Endothelial cell of umbilical vein (primary cell): ENCODE measurements at regions not wholly inside any gene's neighbourhood (a gene's known extent, or its start where the extent isn't known, plus 50 kb on each side); places are given as distances from the start of the nearest gene placed in this dataset.
A peak's percentile ranks its signal among the peaks of the same experiment; 100 is the strongest.

ENCODE experiments used
- BruUV-seq: library from RNA; stranded (reverse); fragments of 400-500 nt; replicated peaks from 2 replicates; lab custom pipeline; 2021; lab: Mats Ljungman, UMichigan
- CTCF ChIA-PET: fragments of 300-600, 350-600 bp; sonication (Branson Sonifier 250); formaldehyde crosslinking; loops from one replicate; lab custom pipeline; 2021; ENCODE audit warnings: antibody characterized with exemption, inconsistent platforms; lab: Charles Lee
- POLR2A ChIA-PET: fragments of 300-600, 350-600 bp; sonication (Branson Sonifier 250); formaldehyde crosslinking; loops from one replicate; lab custom pipeline; 2021; ENCODE audit warnings: antibody characterized with exemption, inconsistent platforms; lab: Charles Lee
- DNase-seq: peaks from one replicate; pipeline ENCODE4 v3.0.0-alpha.2; 2011; ENCODE audit warnings: low read depth, low spot score
- FAIRE-seq: peaks from 2 replicates; lab custom pipeline; 2011; peaks lifted over from hg19 to GRCh38; lab: Jason Lieb, UNC
- H2AFZ ChIP-seq: 2 replicates; pipeline ENCODE4 v1.6.0; 2012; ENCODE audit warnings: low read depth, low read length, control low read depth, inconsistent platforms
- H3K27ac ChIP-seq: 2 replicates; pipeline ENCODE4 v1.5.1; 2011; ENCODE audit warnings: low read depth, mild to moderate bottlenecking, control low read depth, low read length, moderate library complexity; ENCODE audit not compliant: insufficient read depth
- H3K27me3 ChIP-seq, 2 experiments: 2 replicates each; pipeline versions ENCODE4 v1.6.0 to v1.6.1; 2011; ENCODE audit warnings: low read length in 2 of 2, mixed read lengths in 1 of 2; ENCODE audit not compliant: control insufficient read depth in 2 of 2, insufficient read depth in 2 of 2
- H3K36me3 ChIP-seq, 2 experiments: 2 replicates in 1 of 2; 3 replicates in 1 of 2; pipeline ENCODE4 v1.5.1; 2011; ENCODE audit warnings: low read length in 2 of 2, mild to moderate bottlenecking in 1 of 2, moderate library complexity in 1 of 2; ENCODE audit not compliant: control insufficient read depth in 2 of 2, insufficient read depth in 2 of 2; ENCODE audit errors: extremely low read depth in 1 of 2
- H3K4me1 ChIP-seq: 3 replicates; pipeline ENCODE4 v1.5.1; 2011; ENCODE audit warnings: mild to moderate bottlenecking, low read length; ENCODE audit not compliant: control insufficient read depth, insufficient read depth; ENCODE audit errors: extremely low read depth
- H3K4me2 ChIP-seq: 2 replicates; pipeline ENCODE4 v1.6.1; 2011; ENCODE audit warnings: low read length, control low read depth, mixed read lengths; ENCODE audit not compliant: insufficient read depth
- H3K4me3 ChIP-seq, 3 experiments: fragments of 200-600 bp in 1 of 3; sonication (generic), shearing (Covaris generic) in 1 of 3; replicated peaks in 1 of 3; 2 replicates each; pipeline ENCODE4 v1.5.1; 2011 to 2016; ENCODE audit warnings: control low read depth in 3 of 3, low read length in 3 of 3, mild to moderate bottlenecking in 2 of 3, inconsistent platforms in 1 of 3, low read depth in 1 of 3, moderate library complexity in 1 of 3; ENCODE audit not compliant: insufficient read depth in 1 of 3
- H3K79me2 ChIP-seq: 2 replicates; pipeline ENCODE4 v1.6.0; 2012; ENCODE audit warnings: low read length, inconsistent platforms; ENCODE audit not compliant: control insufficient read depth, insufficient read depth
- H3K9ac ChIP-seq: replicated peaks from 2 replicates; pipeline ENCODE3; 2011; ENCODE audit warnings: low read length, control low read depth; ENCODE audit not compliant: insufficient read depth; ENCODE audit errors: extremely low read depth
- H3K9me1 ChIP-seq: replicated peaks from 3 replicates; pipeline ENCODE4 v1.6.0; 2011; ENCODE audit warnings: mild to moderate bottlenecking, low read length; ENCODE audit not compliant: control insufficient read depth, insufficient read depth; ENCODE audit errors: extremely low read depth
- H3K9me3 ChIP-seq: replicated peaks from 2 replicates; pipeline ENCODE4 v1.5.1; 2012; ENCODE audit warnings: low read length, inconsistent platforms; ENCODE audit not compliant: control insufficient read depth, insufficient read depth
- H4K20me1 ChIP-seq: replicated peaks from 2 replicates; pipeline ENCODE3; 2011; ENCODE audit warnings: mild to moderate bottlenecking, low read length; ENCODE audit not compliant: control insufficient read depth, insufficient read depth; ENCODE audit errors: extremely low read depth
- CTCF ChIP-seq, 2 donors: IDR thresholded peaks; 1 replicate in 1 of 2; 2 replicates in 1 of 2; pipeline ENCODE4 v1.5.1; 2011; ENCODE audit warnings: low read length in 2 of 2, mild to moderate bottlenecking in 2 of 2, moderate library complexity in 2 of 2, control low read depth in 1 of 2, inconsistent platforms in 1 of 2, low read depth in 1 of 2; ENCODE audit not compliant: insufficient read depth in 1 of 2; ENCODE audit errors: extremely low read depth in 1 of 2
- EZH2 ChIP-seq: IDR thresholded peaks from 2 replicates; pipeline ENCODE4 v1.6.1; 2012; ENCODE audit warnings: borderline replicate concordance, low read depth, mild to moderate bottlenecking, moderate library complexity, low read length, inconsistent platforms; ENCODE audit not compliant: severe bottlenecking
- FOS ChIP-seq: IDR thresholded peaks from 2 replicates; pipeline ENCODE4 v1.6.1; 2011; ENCODE audit warnings: mild to moderate bottlenecking, low read length, moderate library complexity, borderline replicate concordance; ENCODE audit not compliant: insufficient read depth
- GATA2 ChIP-seq: IDR thresholded peaks from 2 replicates; pipeline ENCODE4 v1.7.0; 2011; ENCODE audit warnings: low read depth, mild to moderate bottlenecking, moderate library complexity, mixed read lengths, low read length; ENCODE audit not compliant: insufficient read length, insufficient read depth
- JUN ChIP-seq: IDR thresholded peaks from 2 replicates; pipeline ENCODE4 v1.6.1; 2011; ENCODE audit warnings: borderline replicate concordance, low read depth; ENCODE audit not compliant: insufficient read length, insufficient read depth
- MYC ChIP-seq: IDR thresholded peaks from one replicate; pipeline ENCODE4 v1.6.1; 2011; ENCODE audit warnings: mild to moderate bottlenecking, low read depth, low read length
- POLR2A ChIP-seq: IDR thresholded peaks from 2 replicates; pipeline ENCODE4 v1.6.1; 2012; ENCODE audit warnings: low read depth, mild to moderate bottlenecking, control low read depth, low read length
- POLR2AphosphoS5 ChIP-seq: IDR thresholded peaks from 2 replicates; pipeline ENCODE4 v1.6.1; 2012; ENCODE audit warnings: low read depth, mild to moderate bottlenecking, control low read depth, low read length, moderate library complexity; ENCODE audit not compliant: insufficient read depth
- dilution Hi-C: fragments of 300-500 bp; cut with MboI; formaldehyde crosslinking; loops from one replicate; pipeline ENCODE4 v1.15.0; 2019; ENCODE audit warnings: low sequenced_read_pairs; ENCODE audit not compliant: extremely low pct_ligation_motif_present
- intact Hi-C: fragments of 100-400 bp; cut with micrococcal nuclease; formaldehyde crosslinking; loops from one replicate; pipeline ENCODE4 v1.10.0; 2022
- TF ChIP-seq, protein P1 (sequence below): IDR thresholded peaks from 2 replicates; pipeline ENCODE4 v1.6.1; 2011; ENCODE audit not compliant: insufficient read depth, insufficient read length

DNA sequence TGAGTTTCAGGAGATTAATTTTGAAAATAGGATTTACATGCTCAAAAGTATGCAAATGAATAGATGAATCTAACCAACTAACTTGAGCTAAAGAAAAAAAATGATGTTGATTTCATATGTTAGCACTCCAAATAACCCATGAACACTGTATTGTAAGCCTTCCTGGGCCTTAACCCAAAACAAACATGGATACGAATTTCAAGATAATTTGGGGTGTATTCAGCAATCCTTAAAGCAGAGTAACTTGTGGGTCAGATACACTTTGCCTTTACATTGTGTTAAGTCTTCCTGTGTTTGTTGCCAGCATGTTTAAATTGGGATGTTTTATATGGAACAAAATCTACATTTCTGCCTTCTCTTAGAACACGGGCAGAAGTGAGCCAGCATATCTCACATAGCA lies 124.2 kb upstream of the WDR11 start:
- BruUV-seq, result no TSS peak
- Histone ChIP-seq H2AFZ (peak overlapping the region; percentile 52), H3K36me3 (no peaks in the 10 kb centered on the region), H3K4me3 (no peak overlapping the region), H3K9me1 (no peaks in the 10 kb centered on the region), H3K9me3 (no peaks in the 10 kb centered on the region), H3K27ac (peak overlapping the region; percentile 7), H3K4me2 (peak overlapping the region; percentile 24), H3K9ac (no peak overlapping the region), H3K27me3 (no peaks in the 10 kb centered on the region), H3K4me1 (peaks cover 21% of the 10 kb centered on the region), H3K79me2 (no peaks in the 10 kb centered on the region), H4K20me1 (no peaks in the 10 kb centered on the region)
- peak; percentile 92 for DNase-seq
- POLR2A ChIA-PET, result no interaction called here
- FAIRE-seq, result peak; percentile 73
- intact Hi-C loops, result no loop called here
- dilution Hi-C loops, result no loop called here
- CTCF ChIA-PET, result interaction anchor here (1.1 to 3.7 kb wide), 5 partner anchors 9 to 304 kb away, joined by 3 to 23 read pairs (median 4); no protein-coding TSS in a partner anchor
- peak; percentile 35 for TF ChIP-seq POLR2AphosphoS5
- peak; percentile 31 for TF ChIP-seq POLR2A
- no peak for TF ChIP-seq MYC
- peak; percentile 11 for TF ChIP-seq GATA2

DNA sequence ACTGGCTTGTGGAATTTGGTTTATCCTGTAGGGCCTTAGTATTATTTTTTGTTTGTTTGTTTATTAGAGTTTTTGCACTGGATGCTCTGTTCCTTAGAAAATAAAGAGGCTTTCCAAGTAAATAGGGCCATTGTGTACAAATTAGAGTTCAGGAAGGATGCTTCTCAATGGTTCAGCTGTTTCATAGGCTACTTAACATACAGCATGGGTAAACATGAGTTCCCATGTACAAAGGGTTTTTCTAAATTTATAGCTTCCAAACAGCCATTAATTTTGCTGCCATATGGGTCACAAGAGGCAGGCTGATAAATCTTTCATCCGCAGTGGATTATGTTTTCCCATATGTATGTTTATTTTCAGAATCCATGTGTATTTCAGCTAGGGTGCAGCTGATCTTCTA lies 121.6 kb upstream of the WDR11 start:
- intact Hi-C loops (no loop called here), dilution Hi-C loops (no loop called here)
- CTCF ChIA-PET, result no interaction called here
- no TSS peak for BruUV-seq
- H3K9me1 ChIP-seq, result no peaks in the 10 kb centered on the region
- no peak for FAIRE-seq
- H2AFZ ChIP-seq, result no peak overlapping the region
- no peak overlapping the region for H3K4me3 ChIP-seq
- H3K4me2 ChIP-seq, result no peak overlapping the region
- H3K9me3 ChIP-seq, result no peaks in the 10 kb centered on the region
- DNase-seq, result peak; percentile 14
- no peaks in the 10 kb centered on the region for H3K27me3 ChIP-seq
- POLR2A ChIA-PET, result no interaction called here
- H3K27ac ChIP-seq, result no peak overlapping the region
- H3K9ac ChIP-seq, result no peak overlapping the region
- no peak for TF ChIP-seq FOS
- TF ChIP-seq POLR2A, result no peak
- TF ChIP-seq GATA2, result no peak
- TF ChIP-seq CTCF (IDR thresholded peaks at IDR 0.05; ENCODE audit: extremely low read depth in 1 of 2, insufficient read depth in 1 of 2, low read depth in 1 of 2, low read length in 2 of 2), result no peak
- TF ChIP-seq, protein P1, sequence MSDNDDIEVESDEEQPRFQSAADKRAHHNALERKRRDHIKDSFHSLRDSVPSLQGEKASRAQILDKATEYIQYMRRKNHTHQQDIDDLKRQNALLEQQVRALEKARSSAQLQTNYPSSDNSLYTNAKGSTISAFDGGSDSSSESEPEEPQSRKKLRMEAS, result no peak
- TF ChIP-seq POLR2AphosphoS5, result no peak
- TF ChIP-seq EZH2, result no peak
- no peak for TF ChIP-seq JUN
- H3K36me3 ChIP-seq, result no peaks in the 10 kb centered on the region
- H3K4me1 ChIP-seq, result peaks cover 33% of the 10 kb centered on the region
- H3K79me2 ChIP-seq, result peaks cover 2% of the 10 kb centered on the region
- H4K20me1 ChIP-seq, result no peaks in the 10 kb centered on the region
